ENCODE measurements at regions not wholly inside any gene's neighbourhood (a gene's known extent, or its start where the extent isn't known, plus 50 kb on each side); places are given as distances from the start of the nearest gene placed in this dataset.
A peak's percentile ranks its signal among the peaks of the same experiment; 100 is the strongest.

- no peak for ATAC-seq (ENCODE audit: low read depth in 2 of 2)
- no peak for DNase-seq
- Mint-ChIP-seq H3K4me1 (no peaks in the 10 kb centered on the region), H3K9me3 (peaks cover 0 to 4% (median 0%) of the 10 kb centered on the region in 7 donors), H3K4me3 (no peak overlapping the region), H3K27ac (no peak overlapping the region), H3K27me3 (peaks cover 0 to 8% (median 4%) of the 10 kb centered on the region in 3 donors), H3K36me3 (no peaks in the 10 kb centered on the region)
Observed at GRCh38 chr15:39061952-39062464, 497.4 kb upstream of the RASGRP1 start.

DNA sequence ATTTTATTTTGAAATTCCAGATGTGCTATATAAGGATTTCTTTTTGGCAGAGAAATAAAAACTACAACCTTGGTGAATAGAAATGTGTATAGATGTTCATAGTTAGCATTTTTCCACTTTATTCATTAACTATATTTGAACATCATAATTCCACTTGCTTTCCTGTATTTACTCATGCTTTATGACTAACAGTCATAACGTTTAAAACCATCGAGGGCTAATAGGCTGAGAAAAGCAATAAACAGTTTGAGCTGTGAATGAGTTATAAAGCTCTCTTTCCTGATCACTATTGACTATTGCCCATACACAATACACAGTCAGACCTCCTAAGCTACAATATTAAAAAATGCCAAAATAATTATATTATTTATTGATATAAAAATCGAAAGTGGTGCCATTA is 502.1 kb upstream of the RASGRP1 start:
- H3K4me3 Mint-ChIP-seq: no peak overlapping the region
- no peaks in the 10 kb centered on the region for H3K4me1 Mint-ChIP-seq
- ATAC-seq (ENCODE audit: low read depth in 2 of 2): no peak

GRCh38 chr15:39074341-39074985 is 506.4 kb upstream of the THBS1 start:
- Mint-ChIP-seq H3K9me3 (peaks cover 0 to 3% (median 0%) of the 10 kb centered on the region in 7 donors), H3K4me1 (no peaks in the 10 kb centered on the region), H3K27ac (no peak overlapping the region), H3K36me3 (no peaks in the 10 kb centered on the region), H3K27me3 (no peaks in the 10 kb centered on the region), H3K4me3 (no peak overlapping the region)
- DNase-seq (no peak), ATAC-seq (ENCODE audit: low read depth in 2 of 2) (no peak)

More for the DNA sequence above, 502.1 kb upstream of the RASGRP1 start:
- Mint-ChIP-seq H3K9me3 (peaks cover 0 to 7% (median 0%) of the 10 kb centered on the region in 7 donors), H3K36me3 (no peaks in the 10 kb centered on the region), H3K27ac (no peak overlapping the region), H3K27me3 (peaks cover 0 to 8% (median 4%) of the 10 kb centered on the region in 3 donors)
- DNase-seq: no peak

DNA sequence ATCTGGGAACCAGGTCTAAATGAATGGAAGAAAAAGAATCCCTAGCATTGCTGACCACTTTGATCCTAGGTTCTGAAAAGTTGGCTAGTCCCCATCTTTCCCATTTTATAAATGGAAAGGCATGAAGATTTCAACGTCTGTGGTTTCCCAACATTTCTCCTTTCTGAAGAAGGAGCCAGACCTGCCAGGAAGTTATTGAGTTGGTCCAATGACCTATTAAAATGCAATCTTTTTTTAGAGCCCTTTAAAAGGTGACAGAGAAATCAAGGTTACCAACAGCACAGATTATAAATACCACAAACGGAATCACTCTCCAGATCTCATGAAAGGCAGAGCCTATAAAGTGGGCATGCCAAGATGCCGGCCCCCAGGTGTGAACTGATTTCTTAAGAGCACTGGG is 505.6 kb upstream of the THBS1 start:
- Mint-ChIP-seq H3K27me3 (no peaks in the 10 kb centered on the region), H3K9me3 (peaks cover 0 to 3% (median 0%) of the 10 kb centered on the region in 7 donors), H3K4me3 (no peak overlapping the region), H3K27ac (no peak overlapping the region), H3K36me3 (no peaks in the 10 kb centered on the region), H3K4me1 (no peaks in the 10 kb centered on the region)
- DNase-seq (no peak), ATAC-seq (ENCODE audit: low read depth in 2 of 2) (no peak)

DNA sequence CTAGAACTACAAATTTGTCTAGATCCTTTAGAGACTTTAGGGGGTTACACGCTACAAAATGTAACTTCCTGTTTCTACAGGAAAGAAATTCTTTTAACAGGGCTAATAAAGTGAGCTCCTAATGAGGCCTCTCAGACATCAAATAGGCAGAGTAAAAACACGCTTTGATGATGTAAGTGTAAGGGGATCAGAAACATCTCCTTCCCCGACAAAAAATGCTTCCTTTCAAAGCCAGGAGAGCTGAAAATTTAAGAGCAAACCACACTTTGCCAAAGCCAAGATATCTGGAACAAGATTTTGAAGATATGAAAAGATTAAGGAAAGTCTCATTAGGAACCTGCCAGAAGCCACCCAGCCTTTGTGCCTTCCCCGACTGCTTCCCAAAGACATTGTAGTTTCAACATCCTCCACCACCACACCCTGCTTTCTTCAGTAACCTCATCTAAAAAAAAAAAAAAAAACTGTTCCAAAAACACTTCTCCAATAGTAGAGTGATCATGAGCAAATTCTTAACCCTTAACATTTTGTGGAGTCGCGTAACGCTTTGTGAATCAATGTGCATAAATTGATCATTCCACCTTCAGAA is 505.0 kb upstream of the THBS1 start:
- H3K27me3 Mint-ChIP-seq: no peaks in the 10 kb centered on the region
- H3K9me3 Mint-ChIP-seq: peaks cover 0 to 2% (median 0%) of the 10 kb centered on the region in 7 donors
- DNase-seq (no peak), ATAC-seq (ENCODE audit: low read depth in 2 of 2) (no peak)
- no peaks in the 10 kb centered on the region for H3K4me1 Mint-ChIP-seq
- no peaks in the 10 kb centered on the region for H3K36me3 Mint-ChIP-seq
- H3K4me3 Mint-ChIP-seq: no peak overlapping the region
- H3K27ac Mint-ChIP-seq: peak overlapping the region in 1 of 6 donors; percentile 78

DNA sequence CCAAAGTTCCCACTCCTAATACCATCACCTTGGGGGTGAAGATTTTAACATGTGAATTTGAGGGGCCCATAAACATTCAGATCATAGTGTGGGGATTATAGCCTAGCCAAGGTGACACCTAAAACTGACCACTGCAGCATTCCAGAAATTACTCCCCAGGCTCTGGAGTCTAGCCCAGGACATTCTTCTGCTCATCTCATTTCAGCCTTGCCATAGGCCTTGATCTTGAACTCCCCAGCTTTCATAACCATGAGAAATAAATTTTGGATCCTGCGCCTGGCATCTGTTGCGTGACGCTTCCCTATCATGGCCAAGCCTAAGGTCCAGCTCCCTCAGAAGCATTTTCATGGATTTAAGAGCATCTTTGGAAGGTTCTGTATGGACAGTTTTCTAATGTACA is 502.9 kb upstream of the THBS1 start:
- Mint-ChIP-seq H3K4me1 (no peaks in the 10 kb centered on the region), H3K4me3 (no peak overlapping the region), H3K27ac (no peak overlapping the region), H3K36me3 (no peaks in the 10 kb centered on the region), H3K9me3 (no peaks in the 10 kb centered on the region), H3K27me3 (no peaks in the 10 kb centered on the region)
- ATAC-seq (ENCODE audit: low read depth in 2 of 2): no peak
- no peak for DNase-seq

DNA sequence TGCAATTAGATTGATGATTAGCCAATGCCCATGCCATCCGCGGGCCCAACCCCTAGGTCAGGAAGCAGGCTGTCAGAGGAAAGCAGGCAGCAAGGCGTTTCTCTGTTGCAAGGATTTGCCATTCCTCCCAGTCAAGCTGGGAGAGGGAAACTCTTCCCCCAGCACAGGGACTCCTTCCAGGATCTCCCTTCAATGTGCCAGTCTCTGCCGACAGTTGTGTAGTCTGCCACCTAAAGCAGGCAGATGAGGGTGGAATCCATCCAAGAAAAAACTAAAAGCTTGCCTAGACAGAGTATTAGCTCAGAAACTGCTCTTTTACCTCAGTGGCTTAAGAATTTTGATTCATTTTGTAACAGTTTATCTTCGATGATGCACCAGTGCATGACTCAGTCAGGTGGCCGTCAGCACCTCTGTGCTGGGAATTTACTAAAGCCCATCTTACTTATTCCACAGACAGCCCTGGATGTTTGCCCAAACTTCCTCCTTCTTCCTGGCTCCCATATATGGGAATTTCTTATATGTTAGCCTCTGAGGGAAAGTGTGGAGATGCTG is 501.5 kb upstream of the THBS1 start:
- ATAC-seq (ENCODE audit: low read depth in 2 of 2) (no peak), DNase-seq (no peak)
- Mint-ChIP-seq H3K9me3 (peaks cover 0 to 2% (median 0%) of the 10 kb centered on the region in 7 donors), H3K36me3 (no peaks in the 10 kb centered on the region), H3K27me3 (peaks cover 0 to 3% (median 0%) of the 10 kb centered on the region in 3 donors), H3K27ac (no peak overlapping the region), H3K4me1 (no peaks in the 10 kb centered on the region), H3K4me3 (no peak overlapping the region)

DNA sequence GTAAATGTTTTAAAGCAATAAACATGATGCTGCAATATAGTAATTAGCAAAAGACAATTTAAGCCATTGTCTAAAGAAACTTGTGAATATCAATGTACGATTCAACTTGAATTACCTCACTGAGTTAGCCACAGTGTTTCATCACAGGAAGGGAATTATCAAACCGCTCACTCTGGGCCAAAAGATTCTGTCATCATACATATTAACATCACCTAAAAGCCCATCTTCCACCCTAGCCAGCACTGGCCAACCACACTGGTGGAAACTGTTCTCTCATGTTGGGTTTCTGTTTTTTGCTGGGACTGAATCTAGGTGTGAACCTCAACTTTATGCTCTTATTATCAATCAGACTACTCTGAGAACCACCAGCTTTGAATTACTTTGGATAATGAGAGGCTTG is 497.7 kb upstream of the THBS1 start:
- Mint-ChIP-seq H3K36me3 (no peaks in the 10 kb centered on the region), H3K27ac (no peak overlapping the region), H3K27me3 (peaks cover 5 to 10% (median 7%) of the 10 kb centered on the region in 3 donors), H3K4me1 (no peaks in the 10 kb centered on the region), H3K9me3 (peaks cover 0 to 2% (median 0%) of the 10 kb centered on the region in 7 donors), H3K4me3 (peak overlapping the region in 1 of 8 donors; percentile 6)
- DNase-seq (no peak), ATAC-seq (ENCODE audit: low read depth in 2 of 2) (no peak)

DNA sequence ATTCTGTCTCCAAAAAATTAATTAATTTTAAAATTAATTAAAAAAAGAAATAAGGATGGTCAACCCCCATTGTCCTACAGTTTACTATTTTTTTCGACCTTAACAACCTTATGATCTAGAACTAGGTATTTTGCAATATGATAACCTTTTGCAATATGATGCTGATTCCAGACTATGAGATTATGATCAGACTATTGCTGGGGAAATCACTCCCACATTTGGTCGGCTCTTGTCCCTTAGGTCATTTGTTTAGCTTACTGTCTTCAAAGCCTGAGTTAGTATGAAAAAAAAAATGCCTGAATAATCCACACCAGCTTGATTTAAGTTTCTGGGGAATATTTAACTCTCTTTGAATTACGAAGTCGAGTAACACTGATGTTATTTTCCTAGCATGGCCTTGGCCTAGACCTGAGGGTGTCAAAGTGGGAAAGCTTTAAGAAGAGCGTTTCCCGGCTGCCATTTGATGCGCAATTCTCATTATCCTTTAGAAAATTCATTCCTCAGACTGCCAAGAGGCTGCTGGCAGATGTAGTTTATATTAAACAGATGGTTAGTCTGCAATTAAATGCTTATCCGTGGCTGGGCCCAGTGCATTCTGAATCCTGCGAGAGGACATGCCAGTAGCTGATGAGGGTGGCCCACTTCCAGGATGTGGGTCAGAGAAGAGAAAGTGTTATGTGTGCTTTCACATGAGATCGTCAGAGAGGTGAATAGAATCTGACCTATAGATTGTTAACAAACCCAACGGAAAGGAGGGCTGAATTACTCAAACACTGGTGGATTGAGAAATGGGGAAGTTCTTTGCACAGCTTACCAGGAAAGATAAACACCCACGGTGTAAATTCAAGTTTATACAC is 496.0 kb upstream of the THBS1 start:
- Mint-ChIP-seq H3K36me3 (no peaks in the 10 kb centered on the region), H3K4me3 (peak overlapping the region in 1 of 8 donors; percentile 30), H3K27ac (no peak overlapping the region), H3K9me3 (peaks cover 0 to 2% (median 0%) of the 10 kb centered on the region in 7 donors), H3K27me3 (peaks cover 5 to 12% (median 7%) of the 10 kb centered on the region in 3 donors), H3K4me1 (no peaks in the 10 kb centered on the region)
- no peak for DNase-seq
- ATAC-seq (ENCODE audit: low read depth in 2 of 2): no peak

DNA sequence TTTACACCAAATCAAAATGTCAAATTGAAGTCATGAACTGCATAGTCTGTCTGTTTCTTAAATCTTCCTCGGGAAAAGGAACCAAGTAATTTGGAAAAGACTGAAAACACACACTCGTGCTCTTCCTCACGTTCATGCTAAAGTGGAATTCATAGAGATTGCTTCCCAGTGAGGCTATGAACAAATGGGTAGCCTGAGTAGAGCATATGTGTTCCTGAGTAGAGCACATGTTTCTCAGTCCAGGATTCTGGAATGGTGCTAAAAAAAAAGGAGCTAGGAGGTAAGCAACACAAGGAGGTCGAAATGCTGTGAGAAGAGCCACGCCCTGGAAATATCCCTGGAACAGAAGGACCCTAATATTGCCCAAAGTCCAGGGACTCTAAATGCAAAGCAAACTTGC is 494.2 kb upstream of the THBS1 start:
- H3K4me1 Mint-ChIP-seq: no peaks in the 10 kb centered on the region
- peaks cover 5 to 14% (median 7%) of the 10 kb centered on the region in 3 donors for H3K27me3 Mint-ChIP-seq
- H3K4me3 Mint-ChIP-seq: no peak overlapping the region
- H3K27ac Mint-ChIP-seq: no peak overlapping the region
- DNase-seq (no peak), ATAC-seq (ENCODE audit: low read depth in 2 of 2) (no peak)
- no peaks in the 10 kb centered on the region for H3K36me3 Mint-ChIP-seq
- peaks cover 0 to 2% (median 0%) of the 10 kb centered on the region in 7 donors for H3K9me3 Mint-ChIP-seq

GRCh38 chr15:39088156-39088555 is 492.7 kb upstream of the THBS1 start:
- no peaks in the 10 kb centered on the region for H3K4me1 Mint-ChIP-seq
- H3K36me3 Mint-ChIP-seq: no peaks in the 10 kb centered on the region
- no peak for ATAC-seq (ENCODE audit: low read depth in 2 of 2)
- DNase-seq: no peak
- H3K4me3 Mint-ChIP-seq: no peak overlapping the region
- no peak overlapping the region for H3K27ac Mint-ChIP-seq
- H3K27me3 Mint-ChIP-seq: peaks cover 5 to 14% (median 7%) of the 10 kb centered on the region in 3 donors
- H3K9me3 Mint-ChIP-seq: peaks cover 0 to 2% (median 0%) of the 10 kb centered on the region in 7 donors

DNA sequence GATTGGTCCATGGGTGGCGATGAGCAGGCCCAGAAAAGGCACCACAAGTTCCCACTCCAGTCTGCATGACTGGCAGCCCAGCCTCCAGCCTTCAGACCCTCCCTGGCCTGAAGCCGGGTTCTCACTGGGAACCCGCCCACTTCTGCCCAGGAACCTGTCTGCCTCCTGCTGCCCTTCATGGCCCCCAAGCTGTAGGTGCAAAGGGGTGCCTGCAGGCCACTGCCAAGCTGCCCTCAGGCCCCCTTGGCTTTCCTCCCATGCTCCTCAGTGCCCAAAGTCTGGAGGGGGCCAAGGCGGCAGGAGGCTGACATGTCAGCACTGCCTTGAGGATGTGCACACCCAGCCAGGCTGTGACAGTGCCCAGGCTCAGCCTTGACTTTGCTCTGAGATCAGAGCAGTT is 488.5 kb upstream of the THBS1 start:
- Mint-ChIP-seq H3K9me3 (no peaks in the 10 kb centered on the region), H3K27ac (no peak overlapping the region), H3K4me1 (no peaks in the 10 kb centered on the region), H3K36me3 (no peaks in the 10 kb centered on the region), H3K4me3 (no peak overlapping the region), H3K27me3 (peaks cover 0 to 4% (median 0%) of the 10 kb centered on the region in 3 donors)
- ATAC-seq (ENCODE audit: low read depth in 2 of 2): no peak
- DNase-seq: no peak

DNA sequence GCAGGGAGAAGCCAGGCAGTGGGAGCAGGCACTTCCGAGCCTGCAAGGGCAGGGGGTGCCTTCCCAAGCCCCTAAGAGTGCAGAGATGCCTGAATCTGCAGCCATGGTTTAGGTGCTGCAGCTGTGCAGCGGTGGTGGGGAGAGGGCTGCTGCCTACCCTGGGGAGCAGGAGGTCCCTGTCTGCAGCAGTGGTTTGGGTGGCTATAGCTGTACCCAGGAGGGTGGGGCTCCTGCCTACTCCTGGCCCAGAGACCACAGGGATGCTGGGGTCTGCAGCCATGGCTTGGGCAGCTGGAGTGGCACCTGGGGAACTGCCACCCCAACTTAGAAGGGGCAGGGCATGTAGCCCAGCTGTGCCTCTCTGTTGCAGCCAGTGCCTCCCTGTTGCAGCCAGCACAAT is 488.1 kb upstream of the THBS1 start:
- DNase-seq (no peak), ATAC-seq (ENCODE audit: low read depth in 2 of 2) (no peak)
- H3K4me3 Mint-ChIP-seq: no peak overlapping the region
- no peaks in the 10 kb centered on the region for H3K36me3 Mint-ChIP-seq
- no peak overlapping the region for H3K27ac Mint-ChIP-seq
- H3K4me1 Mint-ChIP-seq: no peaks in the 10 kb centered on the region
- H3K27me3 Mint-ChIP-seq: peaks cover 0 to 4% (median 0%) of the 10 kb centered on the region in 3 donors
- no peaks in the 10 kb centered on the region for H3K9me3 Mint-ChIP-seq

All from naive B cell (primary cell).